ENCODE measurements at regions not wholly inside any gene's neighbourhood (a gene's known extent, or its start where the extent isn't known, plus 50 kb on each side); places are given as distances from the start of the nearest gene placed in this dataset.

DNA sequence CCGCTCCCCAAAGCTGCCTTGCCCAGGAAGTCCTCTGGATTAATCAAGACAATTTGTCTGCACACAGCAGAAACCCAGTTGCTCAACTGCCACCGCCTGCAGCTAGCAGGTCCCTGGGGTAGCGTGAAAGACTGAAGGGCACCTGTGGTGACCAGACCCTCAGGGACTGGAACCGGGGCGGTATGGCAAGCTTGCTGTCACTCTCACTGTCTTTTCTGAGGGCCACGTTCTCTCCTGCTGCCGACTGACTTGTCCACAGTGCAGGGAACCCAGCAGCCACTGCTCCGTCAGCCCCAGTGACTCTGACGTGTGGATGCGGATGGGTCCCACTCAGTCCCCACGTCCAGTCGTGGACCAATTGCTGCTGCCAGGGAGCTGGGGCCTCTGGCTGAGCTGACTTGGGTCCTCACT, 72.8 kb upstream of the PMEPA1 start:
- in situ Hi-C loops (cut with HindIII; ENCODE audit: low sequenced_read_pairs), result no loop called here
- DNase-seq (ENCODE audit: low read depth, low spot score), result no peak
- H3K4me3 ChIP-seq (ENCODE audit: low read depth, low read length), result no peak overlapping the region
- TF ChIP-seq, protein P1, sequence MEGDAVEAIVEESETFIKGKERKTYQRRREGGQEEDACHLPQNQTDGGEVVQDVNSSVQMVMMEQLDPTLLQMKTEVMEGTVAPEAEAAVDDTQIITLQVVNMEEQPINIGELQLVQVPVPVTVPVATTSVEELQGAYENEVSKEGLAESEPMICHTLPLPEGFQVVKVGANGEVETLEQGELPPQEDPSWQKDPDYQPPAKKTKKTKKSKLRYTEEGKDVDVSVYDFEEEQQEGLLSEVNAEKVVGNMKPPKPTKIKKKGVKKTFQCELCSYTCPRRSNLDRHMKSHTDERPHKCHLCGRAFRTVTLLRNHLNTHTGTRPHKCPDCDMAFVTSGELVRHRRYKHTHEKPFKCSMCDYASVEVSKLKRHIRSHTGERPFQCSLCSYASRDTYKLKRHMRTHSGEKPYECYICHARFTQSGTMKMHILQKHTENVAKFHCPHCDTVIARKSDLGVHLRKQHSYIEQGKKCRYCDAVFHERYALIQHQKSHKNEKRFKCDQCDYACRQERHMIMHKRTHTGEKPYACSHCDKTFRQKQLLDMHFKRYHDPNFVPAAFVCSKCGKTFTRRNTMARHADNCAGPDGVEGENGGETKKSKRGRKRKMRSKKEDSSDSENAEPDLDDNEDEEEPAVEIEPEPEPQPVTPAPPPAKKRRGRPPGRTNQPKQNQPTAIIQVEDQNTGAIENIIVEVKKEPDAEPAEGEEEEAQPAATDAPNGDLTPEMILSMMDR (IDR thresholded peaks at IDR 0.05; ENCODE audit: low read depth, low read length), result no peak

DNA sequence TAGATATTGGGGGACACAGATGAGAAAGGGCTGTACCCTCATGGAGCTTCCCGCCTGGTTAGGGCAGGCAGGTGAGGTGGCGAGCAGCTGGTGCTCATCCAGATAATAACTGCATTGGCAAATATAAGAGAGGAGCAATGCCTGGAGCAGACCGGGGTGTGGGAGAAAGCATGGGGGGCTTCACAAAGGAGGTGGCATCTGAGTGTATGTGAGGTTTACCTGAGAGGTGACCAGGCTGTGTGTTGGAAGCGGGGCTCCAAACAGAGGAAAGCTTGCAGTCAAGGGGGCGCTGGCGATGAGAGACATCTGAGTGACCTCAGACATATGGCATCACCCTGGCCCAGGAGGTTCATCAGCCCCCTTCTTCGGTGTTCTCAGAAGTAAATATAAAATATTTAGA, 72.1 kb upstream of the PMEPA1 start:
- H3K4me3 ChIP-seq (ENCODE audit: low read depth, low read length), result no peak overlapping the region
- no peak for DNase-seq (ENCODE audit: low read depth, low spot score)
- in situ Hi-C loops (cut with HindIII; ENCODE audit: low sequenced_read_pairs), result no loop called here
- TF ChIP-seq, protein P1 (IDR thresholded peaks at IDR 0.05; ENCODE audit: low read depth, low read length), result no peak

DNA sequence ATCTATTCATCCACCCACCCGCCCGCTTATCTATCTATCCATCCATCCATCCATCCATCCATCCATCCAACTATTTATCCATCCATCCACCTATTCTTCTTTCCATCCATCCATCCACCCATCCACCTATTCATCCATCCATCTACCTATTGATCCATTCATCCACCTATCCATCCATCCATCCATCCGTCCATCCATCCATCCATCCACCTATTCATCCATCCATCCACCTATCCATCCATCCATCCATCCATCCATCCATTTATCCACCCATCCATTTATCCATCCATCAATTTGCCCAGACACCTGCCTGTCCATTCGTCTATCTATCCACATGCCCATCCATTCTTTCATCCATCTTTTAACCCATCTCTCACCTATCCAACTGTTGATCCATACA, 71.1 kb upstream of the PMEPA1 start:
- no peak for DNase-seq (ENCODE audit: low read depth, low spot score)
- H3K4me3 ChIP-seq (ENCODE audit: low read depth, low read length), result no peak overlapping the region
- TF ChIP-seq, protein P1 (IDR thresholded peaks at IDR 0.05; ENCODE audit: low read depth, low read length), result no peak
- in situ Hi-C loops (cut with HindIII; ENCODE audit: low sequenced_read_pairs), result no loop called here

DNA sequence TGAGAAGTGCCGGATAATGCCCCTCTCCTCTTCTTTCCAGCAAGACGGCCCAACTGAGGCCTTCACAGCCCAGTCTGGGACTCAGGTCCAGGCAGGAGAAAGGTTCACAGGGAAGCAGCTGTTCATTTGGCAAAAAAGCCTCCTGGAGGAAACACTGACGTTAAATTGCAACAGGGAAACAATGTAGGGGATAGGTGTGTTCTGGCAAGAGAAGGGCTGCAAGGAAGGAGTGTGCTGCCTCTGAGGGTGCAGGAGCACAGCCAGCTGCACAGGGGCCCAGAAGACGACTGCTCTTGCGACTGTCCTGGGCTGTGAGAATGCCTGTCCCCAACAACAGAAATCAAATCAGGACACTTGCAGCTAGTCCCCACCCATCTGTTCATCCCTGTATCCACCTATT, 70.6 kb upstream of the PMEPA1 start:
- DNase-seq (ENCODE audit: low read depth, low spot score), result no peak
- no peak overlapping the region for H3K4me3 ChIP-seq (ENCODE audit: low read depth, low read length)
- TF ChIP-seq, protein P1 (IDR thresholded peaks at IDR 0.05; ENCODE audit: low read depth, low read length), result no peak
- in situ Hi-C loops (cut with HindIII; ENCODE audit: low sequenced_read_pairs), result no loop called here

DNA sequence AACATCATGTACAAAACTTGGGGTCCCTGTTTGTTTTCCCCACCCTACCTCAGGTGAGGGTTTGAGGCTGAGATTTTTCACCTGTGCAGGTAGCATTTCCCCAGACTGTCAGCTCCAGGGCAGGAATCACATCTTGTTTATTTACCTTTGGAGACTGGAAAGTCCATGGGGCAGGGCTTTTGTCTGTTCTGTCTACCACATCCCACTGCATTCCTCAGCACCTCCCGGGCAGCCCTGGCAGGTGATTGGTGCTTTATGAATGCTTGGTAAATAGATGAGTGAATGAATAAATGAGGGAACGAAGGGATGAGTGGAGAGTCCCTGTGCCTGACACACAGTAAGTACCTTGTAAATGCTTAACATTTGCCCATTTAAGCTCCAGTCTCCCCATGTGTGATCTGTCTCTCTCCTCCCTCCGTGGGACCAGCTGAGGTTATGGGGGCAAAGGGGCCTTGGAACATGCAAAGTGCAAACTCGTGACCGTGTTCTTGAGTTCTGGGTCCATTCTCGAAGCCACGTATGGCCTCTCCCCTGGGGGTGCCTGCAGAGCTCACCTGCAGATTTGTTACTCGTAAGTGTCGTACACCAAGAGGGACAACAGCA, 69.7 kb upstream of the PMEPA1 start:
- in situ Hi-C loops (cut with HindIII; ENCODE audit: low sequenced_read_pairs), result no loop called here

DNA sequence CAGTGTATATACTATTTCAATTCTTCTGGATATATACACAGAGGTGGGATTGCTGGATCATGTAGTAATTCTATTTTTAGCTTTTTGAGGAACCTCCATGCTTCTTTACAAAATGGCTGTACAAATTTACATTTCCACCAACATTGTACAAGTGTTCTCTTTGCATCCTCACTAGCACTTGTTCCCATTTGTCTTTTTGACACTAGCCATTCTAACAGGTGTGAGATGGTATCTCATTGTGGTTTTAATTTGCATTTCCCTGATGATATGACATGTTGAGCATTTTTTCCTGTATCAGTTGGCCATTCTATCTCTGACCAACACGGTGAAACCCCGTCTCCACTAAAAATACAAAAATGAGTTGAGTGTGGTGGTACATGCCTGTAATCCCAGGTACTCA, 68.1 kb upstream of the PMEPA1 start:
- in situ Hi-C loops (cut with HindIII; ENCODE audit: low sequenced_read_pairs), result no loop called here
- DNase-seq (ENCODE audit: low read depth, low spot score), result no peak
- no peak overlapping the region for H3K4me3 ChIP-seq (ENCODE audit: low read depth, low read length)
- TF ChIP-seq, protein P1 (IDR thresholded peaks at IDR 0.05; ENCODE audit: low read depth, low read length), result no peak

More for the DNA sequence above, 69.7 kb upstream of the PMEPA1 start:
- DNase-seq (ENCODE audit: low read depth, low spot score), result no peak
- no peak overlapping the region for H3K4me3 ChIP-seq (ENCODE audit: low read depth, low read length)
- TF ChIP-seq, protein P1 (IDR thresholded peaks at IDR 0.05; ENCODE audit: low read depth, low read length), result no peak
